PFSK-1 (cell line): ENCODE measurements at regions not wholly inside any gene's neighbourhood (a gene's known extent, or its start where the extent isn't known, plus 50 kb on each side); places are given as distances from the start of the nearest gene placed in this dataset.

Experiments
- FOXP2 ChIP-seq: optimal IDR thresholded peaks from 2 replicates; pipeline ENCODE3; 2011; ENCODE audit warnings: borderline replicate concordance, control low read depth, inconsistent platforms; ENCODE audit not compliant: insufficient read depth; ENCODE audit errors: extremely low read length, extremely low read depth
- POLR2AphosphoS5 ChIP-seq: IDR thresholded peaks from 2 replicates; pipeline ENCODE4 v1.6.1; 2012; ENCODE audit warnings: low read depth, mild to moderate bottlenecking, control low read depth, low read length, moderate library complexity
- SIN3A ChIP-seq: IDR thresholded peaks from 2 replicates; pipeline ENCODE4 v1.6.1; 2012; ENCODE audit warnings: mild to moderate bottlenecking, low read length, moderate library complexity, borderline replicate concordance; ENCODE audit not compliant: insufficient read depth
- TAF1 ChIP-seq: IDR thresholded peaks from 2 replicates; pipeline ENCODE4 v1.6.1; 2012; ENCODE audit warnings: low read length, control low read depth, borderline replicate concordance; ENCODE audit not compliant: insufficient read depth
- TF ChIP-seq, protein P1 (sequence below), 2 experiments: IDR thresholded peaks; 2 replicates each; pipeline versions ENCODE4 v1.6.1 to v1.8.0; 2011 to 2012; ENCODE audit warnings: low read depth in 2 of 2, low read length in 2 of 2, control low read depth in 1 of 2, inconsistent platforms in 1 of 2, mild to moderate bottlenecking in 1 of 2, moderate library complexity in 1 of 2; ENCODE audit not compliant: insufficient read depth in 1 of 2

DNA sequence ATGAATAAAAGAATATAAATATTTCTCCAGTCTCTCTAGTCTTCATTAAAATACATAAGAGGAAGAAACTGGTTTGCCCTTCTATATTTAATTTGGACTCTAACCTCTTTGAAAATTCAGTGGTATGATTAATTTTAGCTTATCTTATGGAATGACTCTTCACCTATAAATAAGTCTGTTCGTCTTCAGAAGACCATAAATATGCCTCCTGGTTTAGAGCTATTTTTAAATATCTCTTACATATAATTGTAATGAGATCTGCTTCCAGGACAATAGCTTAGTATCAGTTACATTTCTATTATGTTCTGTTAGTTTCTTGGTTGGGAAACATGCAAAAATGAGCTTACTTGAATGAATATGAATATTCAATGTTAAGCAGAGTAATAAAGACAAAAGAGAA, 257.5 kb upstream of the HMGA2 start:
- no peak for TF ChIP-seq POLR2AphosphoS5
- no peak for TF ChIP-seq TAF1
- TF ChIP-seq, protein P1, sequence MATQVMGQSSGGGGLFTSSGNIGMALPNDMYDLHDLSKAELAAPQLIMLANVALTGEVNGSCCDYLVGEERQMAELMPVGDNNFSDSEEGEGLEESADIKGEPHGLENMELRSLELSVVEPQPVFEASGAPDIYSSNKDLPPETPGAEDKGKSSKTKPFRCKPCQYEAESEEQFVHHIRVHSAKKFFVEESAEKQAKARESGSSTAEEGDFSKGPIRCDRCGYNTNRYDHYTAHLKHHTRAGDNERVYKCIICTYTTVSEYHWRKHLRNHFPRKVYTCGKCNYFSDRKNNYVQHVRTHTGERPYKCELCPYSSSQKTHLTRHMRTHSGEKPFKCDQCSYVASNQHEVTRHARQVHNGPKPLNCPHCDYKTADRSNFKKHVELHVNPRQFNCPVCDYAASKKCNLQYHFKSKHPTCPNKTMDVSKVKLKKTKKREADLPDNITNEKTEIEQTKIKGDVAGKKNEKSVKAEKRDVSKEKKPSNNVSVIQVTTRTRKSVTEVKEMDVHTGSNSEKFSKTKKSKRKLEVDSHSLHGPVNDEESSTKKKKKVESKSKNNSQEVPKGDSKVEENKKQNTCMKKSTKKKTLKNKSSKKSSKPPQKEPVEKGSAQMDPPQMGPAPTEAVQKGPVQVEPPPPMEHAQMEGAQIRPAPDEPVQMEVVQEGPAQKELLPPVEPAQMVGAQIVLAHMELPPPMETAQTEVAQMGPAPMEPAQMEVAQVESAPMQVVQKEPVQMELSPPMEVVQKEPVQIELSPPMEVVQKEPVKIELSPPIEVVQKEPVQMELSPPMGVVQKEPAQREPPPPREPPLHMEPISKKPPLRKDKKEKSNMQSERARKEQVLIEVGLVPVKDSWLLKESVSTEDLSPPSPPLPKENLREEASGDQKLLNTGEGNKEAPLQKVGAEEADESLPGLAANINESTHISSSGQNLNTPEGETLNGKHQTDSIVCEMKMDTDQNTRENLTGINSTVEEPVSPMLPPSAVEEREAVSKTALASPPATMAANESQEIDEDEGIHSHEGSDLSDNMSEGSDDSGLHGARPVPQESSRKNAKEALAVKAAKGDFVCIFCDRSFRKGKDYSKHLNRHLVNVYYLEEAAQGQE (IDR thresholded peaks at IDR 0.05; ENCODE audit: insufficient read depth in 1 of 2, low read depth in 2 of 2, low read length in 2 of 2) = no peak
- no peak for TF ChIP-seq SIN3A
- TF ChIP-seq FOXP2 = no peak
